DOHH2 (cell line): ENCODE measurements at regions not wholly inside any gene's neighbourhood (a gene's known extent, or its start where the extent isn't known, plus 50 kb on each side); places are given as distances from the start of the nearest gene placed in this dataset.

ENCODE experiments used
- EZH2phosphoT487 ChIP-seq: fragments of 200-600 bp; sonication (generic); IDR thresholded peaks from 2 replicates; pipeline ENCODE4 v1.6.1; 2017; ENCODE audit warnings: borderline replicate concordance, mild to moderate bottlenecking, antibody characterized with exemption, low read length, moderate library complexity, mixed read lengths
- TF ChIP-seq, protein P1 (sequence below): fragments of 200-600 bp; sonication (generic); IDR thresholded peaks from one replicate; pipeline ENCODE4 v1.5.1; 2014; ENCODE audit warnings: antibody characterized with exemption, mild to moderate bottlenecking, low read depth, low read length; ENCODE audit not compliant: poor library complexity, severe bottlenecking

GRCh38 chrX:10104958-10105658 lies 51.7 kb upstream of the CLCN4 start:
- TF ChIP-seq, protein P1, sequence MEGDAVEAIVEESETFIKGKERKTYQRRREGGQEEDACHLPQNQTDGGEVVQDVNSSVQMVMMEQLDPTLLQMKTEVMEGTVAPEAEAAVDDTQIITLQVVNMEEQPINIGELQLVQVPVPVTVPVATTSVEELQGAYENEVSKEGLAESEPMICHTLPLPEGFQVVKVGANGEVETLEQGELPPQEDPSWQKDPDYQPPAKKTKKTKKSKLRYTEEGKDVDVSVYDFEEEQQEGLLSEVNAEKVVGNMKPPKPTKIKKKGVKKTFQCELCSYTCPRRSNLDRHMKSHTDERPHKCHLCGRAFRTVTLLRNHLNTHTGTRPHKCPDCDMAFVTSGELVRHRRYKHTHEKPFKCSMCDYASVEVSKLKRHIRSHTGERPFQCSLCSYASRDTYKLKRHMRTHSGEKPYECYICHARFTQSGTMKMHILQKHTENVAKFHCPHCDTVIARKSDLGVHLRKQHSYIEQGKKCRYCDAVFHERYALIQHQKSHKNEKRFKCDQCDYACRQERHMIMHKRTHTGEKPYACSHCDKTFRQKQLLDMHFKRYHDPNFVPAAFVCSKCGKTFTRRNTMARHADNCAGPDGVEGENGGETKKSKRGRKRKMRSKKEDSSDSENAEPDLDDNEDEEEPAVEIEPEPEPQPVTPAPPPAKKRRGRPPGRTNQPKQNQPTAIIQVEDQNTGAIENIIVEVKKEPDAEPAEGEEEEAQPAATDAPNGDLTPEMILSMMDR: no peak
- TF ChIP-seq EZH2phosphoT487: no peak
